Gastroesophageal sphincter (tissue), 3 donors: ENCODE measurements at regions not wholly inside any gene's neighbourhood (a gene's known extent, or its start where the extent isn't known, plus 50 kb on each side); places are given as distances from the start of the nearest gene placed in this dataset.

Experiments
- EP300 ChIP-seq: sonication (generic); formaldehyde crosslinking; IDR thresholded peaks from one replicate; pipeline ENCODE4 v1.6.1; 2017; ENCODE audit warnings: antibody characterized with exemption, mild to moderate bottlenecking
- POLR2A ChIP-seq, 2 donors: fragments of 450-650 bp; IDR thresholded peaks; one replicate each; pipeline ENCODE4 v1.6.1; 2017; ENCODE audit warnings: antibody characterized with exemption in 2 of 2, mild to moderate bottlenecking in 2 of 2, moderate library complexity in 1 of 2
- POLR2AphosphoS5 ChIP-seq: sonication (generic); formaldehyde crosslinking; IDR thresholded peaks from one replicate; pipeline ENCODE4 v1.6.1; 2017; ENCODE audit warnings: antibody characterized with exemption
- TF ChIP-seq, protein P1 (sequence below), 4 experiments: fragments of 200-600 bp in 2 of 4; fragments of 450-650 bp in 2 of 4; sonication (generic) in 1 of 4; IDR thresholded peaks; one replicate each; pipeline ENCODE4 v1.5.1; 2017 to 2019; ENCODE audit warnings: antibody characterized with exemption in 4 of 4, mild to moderate bottlenecking in 2 of 4, moderate library complexity in 2 of 4

DNA sequence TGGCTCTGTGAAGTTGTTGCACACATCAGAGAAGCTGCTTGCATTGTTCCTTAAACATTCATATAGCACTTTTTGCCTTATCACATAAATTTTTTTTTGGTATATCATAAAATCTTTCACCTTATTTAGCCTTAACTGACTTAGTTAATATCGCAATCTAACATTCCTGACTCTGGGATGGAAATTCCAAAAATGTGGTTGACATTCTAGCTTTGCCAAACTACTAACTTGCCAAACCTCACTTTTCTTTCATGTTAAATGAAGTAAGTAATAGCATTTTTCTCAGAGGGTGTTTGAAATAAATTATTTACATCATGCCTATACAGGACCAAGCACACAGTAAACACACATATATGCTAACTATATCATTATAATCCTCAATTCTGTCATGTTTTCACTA lies 736.9 kb upstream of the PCDH9 start:
- TF ChIP-seq POLR2A (IDR thresholded peaks at IDR 0.05) (no peak), POLR2AphosphoS5 (no peak), EP300 (no peak)
- TF ChIP-seq, protein P1, sequence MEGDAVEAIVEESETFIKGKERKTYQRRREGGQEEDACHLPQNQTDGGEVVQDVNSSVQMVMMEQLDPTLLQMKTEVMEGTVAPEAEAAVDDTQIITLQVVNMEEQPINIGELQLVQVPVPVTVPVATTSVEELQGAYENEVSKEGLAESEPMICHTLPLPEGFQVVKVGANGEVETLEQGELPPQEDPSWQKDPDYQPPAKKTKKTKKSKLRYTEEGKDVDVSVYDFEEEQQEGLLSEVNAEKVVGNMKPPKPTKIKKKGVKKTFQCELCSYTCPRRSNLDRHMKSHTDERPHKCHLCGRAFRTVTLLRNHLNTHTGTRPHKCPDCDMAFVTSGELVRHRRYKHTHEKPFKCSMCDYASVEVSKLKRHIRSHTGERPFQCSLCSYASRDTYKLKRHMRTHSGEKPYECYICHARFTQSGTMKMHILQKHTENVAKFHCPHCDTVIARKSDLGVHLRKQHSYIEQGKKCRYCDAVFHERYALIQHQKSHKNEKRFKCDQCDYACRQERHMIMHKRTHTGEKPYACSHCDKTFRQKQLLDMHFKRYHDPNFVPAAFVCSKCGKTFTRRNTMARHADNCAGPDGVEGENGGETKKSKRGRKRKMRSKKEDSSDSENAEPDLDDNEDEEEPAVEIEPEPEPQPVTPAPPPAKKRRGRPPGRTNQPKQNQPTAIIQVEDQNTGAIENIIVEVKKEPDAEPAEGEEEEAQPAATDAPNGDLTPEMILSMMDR (IDR thresholded peaks at IDR 0.05), result no peak
